Sigmoid colon (tissue), 4 donors: ENCODE measurements at regions not wholly inside any gene's neighbourhood (a gene's known extent, or its start where the extent isn't known, plus 50 kb on each side); places are given as distances from the start of the nearest gene placed in this dataset.

Experiments
- CTCF ChIP-seq, 4 experiments: fragments of 450-650 bp in 3 of 4; fragments of 200-600 bp in 1 of 4; IDR thresholded peaks; one replicate each; pipeline ENCODE4 v1.5.1; 2016 to 2019; ENCODE audit warnings: antibody characterized with exemption in 4 of 4, mild to moderate bottlenecking in 3 of 4, moderate library complexity in 2 of 4
- POLR2A ChIP-seq, 2 donors: fragments of 450-650 bp; IDR thresholded peaks; one replicate each; pipeline ENCODE4 v1.6.1; 2016; ENCODE audit warnings: antibody characterized with exemption in 2 of 2, mild to moderate bottlenecking in 2 of 2, moderate library complexity in 2 of 2
- POLR2AphosphoS5 ChIP-seq, 4 donors: sonication (generic); formaldehyde crosslinking; IDR thresholded peaks; one replicate each; pipeline ENCODE4 v1.6.1; 2017; ENCODE audit warnings: antibody characterized with exemption in 4 of 4

- TF ChIP-seq CTCF (IDR thresholded peaks at IDR 0.05), result no peak
- TF ChIP-seq POLR2AphosphoS5 (IDR thresholded peaks at IDR 0.05), result no peak
- no peak for TF ChIP-seq POLR2A (IDR thresholded peaks at IDR 0.05)
These were observed 537.6 kb downstream of the MATN1 start for GRCh38 chr1:30185809-30186208.
